ENCODE measurements at regions not wholly inside any gene's neighbourhood (a gene's known extent, or its start where the extent isn't known, plus 50 kb on each side); places are given as distances from the start of the nearest gene placed in this dataset.

- no peak overlapping the region for H3K27ac ChIP-seq
- no peaks in the 10 kb centered on the region for H3K36me3 ChIP-seq (replicated peaks)
- no peak for TF ChIP-seq CTCF (IDR thresholded peaks at IDR 0.05; ENCODE audit: low read depth, low read length, missing control alignments)
- DNase-seq = no peak
- H3K4me3 ChIP-seq (ENCODE audit: low read depth, low read length) = no peak overlapping the region
- in situ Hi-C loops (cut with HindIII; ENCODE audit: low pct_ligation_motif_present, low sequenced_read_pairs) = no loop called here
- H3K27me3 ChIP-seq (replicated peaks) = no peaks in the 10 kb centered on the region
Measured at GRCh38 chr16:77663711-77664110, 58.6 kb upstream of the NUDT7 start.

- no peak for TF ChIP-seq CTCF (IDR thresholded peaks at IDR 0.05; ENCODE audit: low read depth, low read length, missing control alignments)
- in situ Hi-C loops (cut with HindIII; ENCODE audit: low pct_ligation_motif_present, low sequenced_read_pairs) = no loop called here
- H3K27me3 ChIP-seq (replicated peaks) = no peaks in the 10 kb centered on the region
- H3K4me3 ChIP-seq (ENCODE audit: low read depth, low read length) = no peak overlapping the region
- H3K36me3 ChIP-seq (replicated peaks) = no peaks in the 10 kb centered on the region
- DNase-seq = no peak
- H3K27ac ChIP-seq = no peak overlapping the region
Measured at GRCh38 chr16:77666771-77667170, 55.5 kb upstream of the NUDT7 start.

- DNase-seq = no peak
- H3K27ac ChIP-seq = no peak overlapping the region
- TF ChIP-seq CTCF (IDR thresholded peaks at IDR 0.05; ENCODE audit: low read depth, low read length, missing control alignments) = no peak
- no peaks in the 10 kb centered on the region for H3K27me3 ChIP-seq (replicated peaks)
- in situ Hi-C loops (cut with HindIII; ENCODE audit: low pct_ligation_motif_present, low sequenced_read_pairs) = no loop called here
- H3K36me3 ChIP-seq (replicated peaks) = no peaks in the 10 kb centered on the region
- H3K4me3 ChIP-seq (ENCODE audit: low read depth, low read length) = no peak overlapping the region
Measured at GRCh38 chr16:77668201-77668600, 54.1 kb upstream of the NUDT7 start.

- DNase-seq = no peak
- in situ Hi-C loops (cut with HindIII; ENCODE audit: low pct_ligation_motif_present, low sequenced_read_pairs) = no loop called here
- Histone ChIP-seq H3K27me3 (replicated peaks) (no peaks in the 10 kb centered on the region), H3K36me3 (replicated peaks) (no peaks in the 10 kb centered on the region), H3K4me3 (ENCODE audit: low read depth, low read length) (no peak overlapping the region), H3K27ac (no peak overlapping the region)
- TF ChIP-seq CTCF (IDR thresholded peaks at IDR 0.05; ENCODE audit: low read depth, low read length, missing control alignments) = no peak
Measured at GRCh38 chr16:77669057-77669456, 53.3 kb upstream of the NUDT7 start.
